Liver (tissue), 8 donors: ENCODE measurements at regions not wholly inside any gene's neighbourhood (a gene's known extent, or its start where the extent isn't known, plus 50 kb on each side); places are given as distances from the start of the nearest gene placed in this dataset.

ENCODE experiments used
- DNase-seq: peaks from one replicate; pipeline ENCODE4 v3.0.0-alpha.2; 2017; ENCODE audit warnings: low spot score
- H3K27ac ChIP-seq, 2 donors: one replicate each; pipeline ENCODE4 v1.7.0; 2013; ENCODE audit warnings: inconsistent platforms in 2 of 2, low read length in 2 of 2, control low read depth in 1 of 2, low read depth in 1 of 2, mild to moderate bottlenecking in 1 of 2
- H3K27me3 ChIP-seq, 4 donors: one replicate each; pipeline versions ENCODE4 v1.6.1 to v1.7.0; 2013; ENCODE audit warnings: low read length in 3 of 4, inconsistent platforms in 1 of 4, mild to moderate bottlenecking in 1 of 4, moderate library complexity in 1 of 4; ENCODE audit not compliant: control insufficient read depth in 4 of 4, insufficient read depth in 4 of 4
- H3K36me3 ChIP-seq, 4 donors: one replicate each; pipeline versions ENCODE4 v1.6.1 to v1.7.0; 2013; ENCODE audit warnings: low read length in 3 of 4, mild to moderate bottlenecking in 3 of 4, low read depth in 1 of 4, moderate library complexity in 1 of 4; ENCODE audit not compliant: control insufficient read depth in 4 of 4, insufficient read depth in 3 of 4
- H3K4me1 ChIP-seq, 4 donors: one replicate each; pipeline versions ENCODE4 v1.6.1 to v1.7.0; 2013; ENCODE audit warnings: low read length in 3 of 4, mild to moderate bottlenecking in 3 of 4, moderate library complexity in 1 of 4; ENCODE audit not compliant: control insufficient read depth in 4 of 4, insufficient read depth in 4 of 4
- H3K4me3 ChIP-seq, 3 donors: one replicate each; pipeline versions ENCODE4 v1.6.1 to v1.7.0; 2013; ENCODE audit warnings: low read length in 3 of 3, control low read depth in 1 of 3, low read depth in 1 of 3, mild to moderate bottlenecking in 1 of 3
- H3K9ac ChIP-seq, 2 donors: one replicate each; pipeline ENCODE4 v1.7.0; 2013; ENCODE audit warnings: low read length in 2 of 2, mild to moderate bottlenecking in 2 of 2, moderate library complexity in 2 of 2, control low read depth in 1 of 2, low read depth in 1 of 2
- H3K9me3 ChIP-seq, 4 donors: one replicate each; pipeline versions ENCODE4 v1.6.1 to v1.7.0; 2013; ENCODE audit warnings: low read length in 3 of 4; ENCODE audit not compliant: control insufficient read depth in 4 of 4
- CTCF ChIP-seq: fragments of 150-350 bp; IDR thresholded peaks from 2 replicates; pipeline ENCODE4 v1.5.1; 2017; ENCODE audit warnings: improper control_type of control experiment, low read depth, low read length; ENCODE audit not compliant: missing input control
- EGR1 ChIP-seq, 2 donors: IDR thresholded peaks; 2 replicates each; pipeline ENCODE4 v1.6.1; 2016 to 2018; ENCODE audit warnings: antibody characterized with exemption in 2 of 2, low read depth in 2 of 2
- FOXA1 ChIP-seq: IDR thresholded peaks from 2 replicates; pipeline ENCODE4 v1.6.1; 2016; ENCODE audit warnings: antibody characterized with exemption
- FOXA2 ChIP-seq: IDR thresholded peaks from 2 replicates; pipeline ENCODE4 v1.6.1; 2016; ENCODE audit warnings: antibody characterized with exemption
- GABPA ChIP-seq, 2 donors: IDR thresholded peaks in 1 of 2; conservative IDR thresholded peaks in 1 of 2; 2 replicates each; pipeline ENCODE4 v1.6.1; 2016; ENCODE audit warnings: antibody characterized with exemption in 2 of 2, mild to moderate bottlenecking in 1 of 2, moderate library complexity in 1 of 2
- HNF4A ChIP-seq, 2 donors: conservative IDR thresholded peaks; 2 replicates each; pipeline ENCODE4 v1.6.1; 2016; ENCODE audit warnings: antibody characterized with exemption in 2 of 2, mild to moderate bottlenecking in 2 of 2
- JUND ChIP-seq, 2 donors: IDR thresholded peaks; 2 replicates each; pipeline ENCODE4 v1.6.1; 2016; ENCODE audit warnings: antibody characterized with exemption in 2 of 2
- MAX ChIP-seq: IDR thresholded peaks from 2 replicates; pipeline ENCODE4 v1.6.1; 2016; ENCODE audit warnings: antibody characterized with exemption
- NR2F2 ChIP-seq: IDR thresholded peaks from 2 replicates; pipeline ENCODE4 v1.6.1; 2016; ENCODE audit warnings: antibody characterized with exemption
- RAD21 ChIP-seq, 2 donors: IDR thresholded peaks; 2 replicates each; pipeline ENCODE4 v1.6.1; 2016; ENCODE audit warnings: antibody characterized with exemption in 2 of 2, mild to moderate bottlenecking in 2 of 2
- RXRA ChIP-seq, 2 donors: IDR thresholded peaks; 2 replicates each; pipeline ENCODE4 v1.6.1; 2017 to 2018; ENCODE audit warnings: antibody characterized with exemption in 2 of 2, mild to moderate bottlenecking in 1 of 2
- SP1 ChIP-seq: IDR thresholded peaks from 2 replicates; pipeline ENCODE4 v1.6.1; 2018; ENCODE audit warnings: antibody characterized with exemption, mild to moderate bottlenecking
- TAF1 ChIP-seq: conservative IDR thresholded peaks from 2 replicates; pipeline ENCODE4 v1.6.1; 2016; ENCODE audit warnings: antibody characterized with exemption, mild to moderate bottlenecking
- YY1 ChIP-seq: IDR thresholded peaks from 2 replicates; pipeline ENCODE4 v1.6.1; 2016; ENCODE audit warnings: antibody characterized with exemption, mild to moderate bottlenecking
- WGBS: extraction: QIAGEN DNeasy Blood & Tissue Kit; methylation state at CpG from one replicate; pipeline ENCODE4 v1.1.7; 2013; 5-methylcytosine and 5-hydroxymethylcytosine counted together
- TF ChIP-seq, protein P1 (sequence below): IDR thresholded peaks from 2 replicates; pipeline ENCODE4 v1.6.1; 2016; ENCODE audit warnings: antibody characterized with exemption
- TF ChIP-seq, protein P2 (sequence below): IDR thresholded peaks from 2 replicates; pipeline ENCODE4 v1.6.1; 2016; ENCODE audit warnings: antibody characterized with exemption
- donor health status: healthy.
- donor health status: healthy.
- donor health status: healthy.
- donor health status: healthy.
- donor health status: healthy.

DNA sequence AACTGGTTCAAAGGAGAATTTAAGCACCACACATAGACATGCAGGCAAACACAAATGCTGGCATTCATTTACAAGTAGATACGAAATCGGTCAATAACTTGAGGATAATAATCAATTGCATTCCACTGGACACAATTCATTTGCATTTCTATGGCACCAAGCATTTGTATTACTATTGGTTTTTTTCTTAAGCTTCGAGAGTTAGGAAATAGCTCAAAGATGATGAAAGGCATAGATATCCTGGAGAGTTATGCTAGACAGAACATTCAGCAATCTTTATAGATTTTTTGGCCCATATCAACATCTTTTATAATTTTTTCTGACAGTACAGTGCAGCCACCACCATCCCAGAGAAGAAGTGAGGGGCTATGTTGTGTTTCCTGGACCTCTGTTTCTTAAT lies 544.4 kb downstream of the MIAT start:
- H3K27ac ChIP-seq, result no peak overlapping the region

GRCh38 chr22:27203276-27203660 lies 545.9 kb downstream of the MIAT start:
- Histone ChIP-seq H3K27ac (no peak overlapping the region), H3K36me3 (no peaks in the 10 kb centered on the region), H3K9me3 (no peaks in the 10 kb centered on the region), H3K4me1 (no peaks in the 10 kb centered on the region), H3K4me3 (no peak overlapping the region), H3K27me3 (peaks cover 0 to 3% (median 1%) of the 10 kb centered on the region in 4 donors), H3K9ac (no peak overlapping the region)
- WGBS, result 86% methylated on average over 2 of the region's 2 CpGs
- no peak for DNase-seq
- TF ChIP-seq MAX (no peak), YY1 (no peak), RAD21 (IDR thresholded peaks at IDR 0.05) (no peak), SP1 (no peak), HNF4A (conservative IDR thresholded peaks at IDR 0.05) (no peak)

More for the DNA sequence above, 544.4 kb downstream of the MIAT start:
- Histone ChIP-seq H3K4me3 (no peak overlapping the region), H3K27me3 (peaks cover 0 to 3% (median 1%) of the 10 kb centered on the region in 4 donors), H3K4me1 (no peaks in the 10 kb centered on the region), H3K9me3 (peaks cover 0 to 3% (median under 1%) of the 10 kb centered on the region in 4 donors), H3K36me3 (no peaks in the 10 kb centered on the region), H3K9ac (no peak overlapping the region)
- no peak for TF ChIP-seq GABPA (IDR thresholded peaks at IDR 0.05 in 1 of 2, conservative IDR thresholded peaks at IDR 0.05 in 1 of 2)
- TF ChIP-seq EGR1 (IDR thresholded peaks at IDR 0.05; ENCODE audit: low read depth in 2 of 2), result no peak
- TF ChIP-seq NR2F2, result no peak
- TF ChIP-seq MAX, result no peak
- no peak for TF ChIP-seq FOXA2
- no peak for TF ChIP-seq TAF1
- TF ChIP-seq, protein P1, sequence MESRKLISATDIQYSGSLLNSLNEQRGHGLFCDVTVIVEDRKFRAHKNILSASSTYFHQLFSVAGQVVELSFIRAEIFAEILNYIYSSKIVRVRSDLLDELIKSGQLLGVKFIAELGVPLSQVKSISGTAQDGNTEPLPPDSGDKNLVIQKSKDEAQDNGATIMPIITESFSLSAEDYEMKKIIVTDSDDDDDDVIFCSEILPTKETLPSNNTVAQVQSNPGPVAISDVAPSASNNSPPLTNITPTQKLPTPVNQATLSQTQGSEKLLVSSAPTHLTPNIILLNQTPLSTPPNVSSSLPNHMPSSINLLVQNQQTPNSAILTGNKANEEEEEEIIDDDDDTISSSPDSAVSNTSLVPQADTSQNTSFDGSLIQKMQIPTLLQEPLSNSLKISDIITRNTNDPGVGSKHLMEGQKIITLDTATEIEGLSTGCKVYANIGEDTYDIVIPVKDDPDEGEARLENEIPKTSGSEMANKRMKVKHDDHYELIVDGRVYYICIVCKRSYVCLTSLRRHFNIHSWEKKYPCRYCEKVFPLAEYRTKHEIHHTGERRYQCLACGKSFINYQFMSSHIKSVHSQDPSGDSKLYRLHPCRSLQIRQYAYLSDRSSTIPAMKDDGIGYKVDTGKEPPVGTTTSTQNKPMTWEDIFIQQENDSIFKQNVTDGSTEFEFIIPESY, result no peak
- no peak for TF ChIP-seq HNF4A (conservative IDR thresholded peaks at IDR 0.05)
- TF ChIP-seq JUND (IDR thresholded peaks at IDR 0.05), result no peak
- TF ChIP-seq FOXA1, result no peak
- TF ChIP-seq RXRA (IDR thresholded peaks at IDR 0.05), result no peak
- TF ChIP-seq CTCF, result no peak
- TF ChIP-seq, protein P2, sequence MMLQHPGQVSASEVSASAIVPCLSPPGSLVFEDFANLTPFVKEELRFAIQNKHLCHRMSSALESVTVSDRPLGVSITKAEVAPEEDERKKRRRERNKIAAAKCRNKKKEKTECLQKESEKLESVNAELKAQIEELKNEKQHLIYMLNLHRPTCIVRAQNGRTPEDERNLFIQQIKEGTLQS, result no peak
- 74% methylated on average over 3 of the region's 3 CpGs for WGBS
- DNase-seq, result no peak
